ENCODE measurements at regions not wholly inside any gene's neighbourhood (a gene's known extent, or its start where the extent isn't known, plus 50 kb on each side); places are given as distances from the start of the nearest gene placed in this dataset.

- DNase-seq = no peak
- CTCF ChIA-PET = no interaction called here
These were observed 152.1 kb downstream of the OAT start for GRCh38 chr10:124266468-124267230.

More at GRCh38 chr10:124266468-124267230, 152.1 kb downstream of the OAT start:
- Histone ChIP-seq H4K8ac (ENCODE audit: low read depth in 2 of 2, low read length in 2 of 2) (no peak overlapping the region), H3K27ac (ENCODE audit: insufficient read depth, low read length) (no peak overlapping the region), H2AFZ (replicated peaks; ENCODE audit: low read length, poor library complexity) (peak overlapping the region; percentile 56), H3K79me1 (ENCODE audit: low read depth in 1 of 2, low read length in 2 of 2) (no peaks in the 10 kb centered on the region), H2AK5ac (ENCODE audit: low read depth, low read length) (no peak overlapping the region), H2AK9ac (replicated peaks; ENCODE audit: low read depth, low read length, poor library complexity) (no peak overlapping the region), H3K18ac (ENCODE audit: low read depth, low read length) (no peak overlapping the region), H4K20me1 (ENCODE audit: insufficient read depth, low read length) (no peaks in the 10 kb centered on the region), H4K5ac (ENCODE audit: low read depth, low read length) (no peak overlapping the region), H3K27me3 (ENCODE audit: control insufficient read depth, insufficient read depth, low read length) (no peaks in the 10 kb centered on the region), H2BK20ac (ENCODE audit: low read depth, low read length) (no peak overlapping the region), H3K9me1 (ENCODE audit: insufficient read depth, low read length) (no peaks in the 10 kb centered on the region), H2BK5ac (ENCODE audit: low read depth, low read length, poor library complexity, severe bottlenecking) (no peak overlapping the region), H3K9me3 (ENCODE audit: control insufficient read depth, insufficient read depth, low read length) (peaks cover 21% of the 10 kb centered on the region), H3K36me3 (ENCODE audit: control insufficient read depth, insufficient read depth, low read length) (no peaks in the 10 kb centered on the region), H3K56ac (ENCODE audit: extremely low read depth, insufficient read depth, low read length) (no peak overlapping the region), H3K14ac (replicated peaks; ENCODE audit: low read depth, low read length) (no peak overlapping the region), H3K4me2 (ENCODE audit: low read depth, low read length) (no peak overlapping the region), H4K91ac (ENCODE audit: insufficient read depth, low read depth, low read length) (no peak overlapping the region), H3K23ac (ENCODE audit: low read depth, low read length) (no peak overlapping the region), H3K9ac (ENCODE audit: low read depth, low read length) (no peak overlapping the region), H2BK15ac (ENCODE audit: low read depth, low read length) (no peak overlapping the region), H3K4ac (ENCODE audit: low read depth, low read length) (no peak overlapping the region), H3K4me3 (ENCODE audit: insufficient read depth, low read depth, low read length) (no peak overlapping the region), H3K4me1 (ENCODE audit: control insufficient read depth, insufficient read depth, low read length) (no peaks in the 10 kb centered on the region), H2BK120ac (ENCODE audit: low read depth, low read length) (no peak overlapping the region)
- WGBS, 2 experiments (ENCODE audit: extremely low coverage in 2 of 2, insufficient read length in 1 of 2) = 70% methylated on average over 2 of the region's 15 CpGs; no CpG with 5 or more reads in 1 of the 2 experiments
- ATAC-seq (ENCODE audit: low read depth) = no peak
- POLR2A ChIA-PET (ENCODE audit: unreplicated experiment) = no interaction called here
- dilution Hi-C loops (cut with HindIII; ENCODE audit: low sequenced_read_pairs, unreplicated experiment) (no loop called here), in situ Hi-C loops (cut with MboI; ENCODE audit: low sequenced_read_pairs) (no loop called here), intact Hi-C loops (cut with micrococcal nuclease) (no loop called here)
- BruUV-seq (replicated peaks) = no TSS peak
- TF ChIP-seq CTCF (conservative IDR thresholded peaks at IDR 0.05; ENCODE audit: low read depth, low read length) (no peak), FOS (IDR thresholded peaks at IDR 0.05; ENCODE audit: low read depth, low read length) (no peak), CHD1 (IDR thresholded peaks at IDR 0.05; ENCODE audit: low read depth, low read length) (no peak), MAFK (IDR thresholded peaks at IDR 0.05; ENCODE audit: low read depth, low read length) (no peak), USF2 (IDR thresholded peaks at IDR 0.05; ENCODE audit: low read depth, low read length) (no peak), CEBPB (IDR thresholded peaks at IDR 0.05; ENCODE audit: low read depth, low read length) (no peak), RFX5 (IDR thresholded peaks at IDR 0.05; ENCODE audit: low read depth, low read length) (no peak), RCOR1 (IDR thresholded peaks at IDR 0.05; ENCODE audit: insufficient replicate concordance, low read length) (no peak), SMC3 (IDR thresholded peaks at IDR 0.05; ENCODE audit: low read depth, low read length) (no peak), MXI1 (IDR thresholded peaks at IDR 0.05; ENCODE audit: borderline replicate concordance, low read depth, low read length) (no peak), POLR2A (IDR thresholded peaks at IDR 0.05; ENCODE audit: low read depth, low read length) (no peak), BHLHE40 (IDR thresholded peaks at IDR 0.05; ENCODE audit: low read depth, low read length) (no peak), RAD21 (IDR thresholded peaks at IDR 0.05; ENCODE audit: low read length) (no peak), ELK1 (IDR thresholded peaks at IDR 0.05; ENCODE audit: borderline replicate concordance, low read depth, low read length) (no peak), NFE2L2 (IDR thresholded peaks at IDR 0.05; ENCODE audit: low read depth, low read length) (no peak), MAZ (IDR thresholded peaks at IDR 0.05; ENCODE audit: borderline replicate concordance, low read depth, low read length) (no peak)
